GM21515 (cell line): ENCODE measurements at regions not wholly inside any gene's neighbourhood (a gene's known extent, or its start where the extent isn't known, plus 50 kb on each side); places are given as distances from the start of the nearest gene placed in this dataset.

Experiments used
- ATAC-seq: cut with Tn5 transposase; IDR thresholded peaks from one replicate; pipeline ENCODE4 v1.9.1; 2021; ENCODE audit not compliant: unreplicated experiment

- no peak for ATAC-seq
Measured at GRCh38 chr5:173689737-173690360, 73.4 kb upstream of the BOD1 start.

- ATAC-seq: no peak
Measured at GRCh38 chr5:173691931-173692330, 75.5 kb upstream of the BOD1 start.

- ATAC-seq: no peak
Measured at GRCh38 chr5:173693670-173694069, 77.2 kb upstream of the BOD1 start.

GRCh38 chr5:173696216-173696615, 79.8 kb upstream of the BOD1 start:
- ATAC-seq: no peak

- ATAC-seq: no peak
Measured at GRCh38 chr5:173697931-173698579, 81.6 kb upstream of the BOD1 start.

- ATAC-seq: no peak
Measured at GRCh38 chr5:173699966-173700365, 83.5 kb upstream of the BOD1 start.

GRCh38 chr5:173703466-173703865, 87.0 kb upstream of the BOD1 start:
- no peak for ATAC-seq

GRCh38 chr5:173704615-173705511, 88.4 kb upstream of the BOD1 start:
- no peak for ATAC-seq

GRCh38 chr5:173705512-173706044, 89.1 kb upstream of the BOD1 start:
- ATAC-seq: no peak

GRCh38 chr5:173706700-173707099, 90.2 kb upstream of the BOD1 start:
- ATAC-seq: no peak

- no peak for ATAC-seq
Measured at GRCh38 chr5:173707392-173707791, 90.9 kb upstream of the BOD1 start.

- no peak for ATAC-seq
Measured at GRCh38 chr5:173709145-173709544, 92.7 kb upstream of the BOD1 start.

GRCh38 chr5:173709761-173710160, 93.3 kb upstream of the BOD1 start:
- ATAC-seq: no peak

GRCh38 chr5:173710528-173710927, 94.1 kb upstream of the BOD1 start:
- ATAC-seq: no peak

GRCh38 chr5:173711466-173711865, 95.0 kb upstream of the BOD1 start:
- ATAC-seq: no peak

- ATAC-seq: no peak
Measured at GRCh38 chr5:173712609-173713175, 96.2 kb upstream of the BOD1 start.

- ATAC-seq: no peak
Measured at GRCh38 chr5:173714551-173715428, 98.3 kb upstream of the BOD1 start.

GRCh38 chr5:173715607-173716006, 99.2 kb upstream of the BOD1 start:
- no peak for ATAC-seq

- no peak for ATAC-seq
Measured at GRCh38 chr5:173716058-173716682, 99.7 kb upstream of the BOD1 start.

GRCh38 chr5:173717959-173718358, 101.5 kb upstream of the BOD1 start:
- ATAC-seq: no peak
